HCT116 (cell line): ENCODE measurements at regions not wholly inside any gene's neighbourhood (a gene's known extent, or its start where the extent isn't known, plus 50 kb on each side); places are given as distances from the start of the nearest gene placed in this dataset.

ENCODE experiments used
- ATAC-seq: fragments of 200-7000 bp; cut with Tn5 transposase; 2 replicates; pipeline ENCODE4 v1.9.1; 2020; ENCODE audit warnings: mild to moderate bottlenecking, moderate library complexity
- BruUV-seq: library from RNA; stranded (reverse); fragments of 400-500 nt; replicated peaks from 2 replicates; lab custom pipeline; 2021; lab: Mats Ljungman, UMichigan
- CTCF ChIA-PET: fragments of 300-600 bp; sonication (Branson Sonifier 250); formaldehyde crosslinking; loops from one replicate; lab custom pipeline; 2021; ENCODE audit warnings: antibody characterized with exemption; lab: Charles Lee
- POLR2A ChIA-PET: fragments of 300-600, 350-600 bp; sonication (Branson Sonifier 250); formaldehyde crosslinking; loops from one replicate; lab custom pipeline; 2021; ENCODE audit warnings: antibody characterized with exemption; lab: Charles Lee
- RAD21 ChIA-PET, 2 experiments: fragments of 300-600 bp; sonication (Branson Sonifier 250); formaldehyde crosslinking; loops; one replicate each; lab custom pipeline; 2023; ENCODE audit warnings: low total read pairs in 2 of 2; ENCODE audit not compliant: uncharacterized antibody in 2 of 2, unreplicated experiment in 2 of 2, low non-redundant PET in 1 of 2; lab: Charles Lee
- DNase-seq: peaks from one replicate; pipeline ENCODE4 v3.0.0-alpha.2; 2010; ENCODE audit warnings: low read depth, low spot score
- H2AFZ ChIP-seq: fragments of 200-600 bp; shearing (Covaris generic), sonication (generic); 2 replicates; pipeline ENCODE4 v1.6.1; 2017; ENCODE audit warnings: low read depth, mixed run types, mixed read lengths, antibody characterized with exemption, low read length; ENCODE audit not compliant: poor library complexity, severe bottlenecking
- H3K27ac ChIP-seq: 2 replicates; pipeline ENCODE4 v1.5.1; 2012; ENCODE audit warnings: low read depth, low read length
- H3K27me3 ChIP-seq: fragments of 200-600 bp; sonication (generic); 2 replicates; pipeline ENCODE4 v1.6.1; 2016; ENCODE audit warnings: mixed run types, low read length, mixed read lengths; ENCODE audit not compliant: insufficient read depth
- H3K36me3 ChIP-seq, 2 experiments: fragments of 200-500 bp in 1 of 2; fragments of 200-600 bp in 1 of 2; sonication (Bioruptor generic) in 1 of 2; sonication (generic) in 1 of 2; 2 replicates each; pipeline versions ENCODE4 v1.5.1 to v1.6.1; 2014 to 2016; ENCODE audit warnings: low read length in 2 of 2, inconsistent platforms in 1 of 2, mixed read lengths in 1 of 2, mixed run types in 1 of 2; ENCODE audit not compliant: insufficient read depth in 2 of 2, control insufficient read depth in 1 of 2
- H3K4me1 ChIP-seq, 2 experiments: fragments of 200-600 bp in 1 of 2; sonication (generic) in 1 of 2; 2 replicates each; pipeline versions ENCODE4 v1.5.1 to v1.6.1; 2012 to 2017; ENCODE audit warnings: low read length in 2 of 2, inconsistent platforms in 1 of 2, mild to moderate bottlenecking in 1 of 2, mixed read lengths in 1 of 2, mixed run types in 1 of 2, moderate library complexity in 1 of 2; ENCODE audit not compliant: insufficient read depth in 2 of 2, control insufficient read depth in 1 of 2
- H3K4me2 ChIP-seq: fragments of 200-600 bp; sonication (generic); 2 replicates; pipeline ENCODE4 v1.6.1; 2017; ENCODE audit warnings: mixed run types, low read length, mixed read lengths
- H3K4me3 ChIP-seq, 2 experiments: fragments of 200-600 bp in 1 of 2; sonication (generic) in 1 of 2; replicated peaks in 1 of 2; 2 replicates each; pipeline ENCODE4 v1.5.1; 2011 to 2016; ENCODE audit warnings: low read length in 2 of 2, control low read depth in 1 of 2, low read depth in 1 of 2, mild to moderate bottlenecking in 1 of 2, mixed read lengths in 1 of 2, mixed run types in 1 of 2
- H3K79me2 ChIP-seq: fragments of 200-600 bp; sonication (generic); 2 replicates; pipeline ENCODE4 v1.6.1; 2017; ENCODE audit warnings: mild to moderate bottlenecking, mixed run types, low read length, moderate library complexity, mixed read lengths; ENCODE audit not compliant: insufficient read depth
- H3K9ac ChIP-seq: fragments of 200-600 bp; sonication (generic); 2 replicates; pipeline ENCODE4 v1.6.1; 2016; ENCODE audit warnings: low read length, mixed read lengths
- H3K9me2 ChIP-seq: fragments of 200-600 bp; sonication (generic), shearing (Covaris generic); 2 replicates; pipeline ENCODE4 v1.6.1; 2017; ENCODE audit warnings: mixed run types, mild to moderate bottlenecking, moderate library complexity; ENCODE audit not compliant: insufficient read depth
- H3K9me3 ChIP-seq, 2 experiments: fragments of 200-500 bp in 1 of 2; fragments of 200-600 bp in 1 of 2; sonication (Bioruptor generic) in 1 of 2; sonication (generic) in 1 of 2; 2 replicates each; pipeline ENCODE4 v1.6.1; 2014 to 2017; ENCODE audit warnings: low read length in 2 of 2, mixed read lengths in 2 of 2, inconsistent platforms in 1 of 2, low read depth in 1 of 2, mild to moderate bottlenecking in 1 of 2, mixed run types in 1 of 2, moderate library complexity in 1 of 2; ENCODE audit not compliant: control insufficient read depth in 1 of 2, insufficient read depth in 1 of 2
- H4K20me1 ChIP-seq: fragments of 200-600 bp; sonication (generic), shearing (Covaris generic); 2 replicates; pipeline ENCODE4 v1.6.1; 2017; ENCODE audit warnings: mixed run types, mild to moderate bottlenecking, moderate library complexity; ENCODE audit not compliant: insufficient read depth
- CBX3 ChIP-seq: IDR thresholded peaks from 2 replicates; pipeline ENCODE4 v1.6.1; 2012; ENCODE audit warnings: low read depth
- CEBPB ChIP-seq: IDR thresholded peaks from 2 replicates; pipeline ENCODE4 v1.6.1; 2012; ENCODE audit warnings: low read depth
- EZH2phosphoT487 ChIP-seq: fragments of 200-600 bp; IDR thresholded peaks from 2 replicates; pipeline ENCODE4 v1.6.1; 2018; ENCODE audit warnings: antibody characterized with exemption, borderline replicate concordance
- FOSL1 ChIP-seq: IDR thresholded peaks from 2 replicates; pipeline ENCODE4 v1.6.1; 2012; ENCODE audit warnings: low read depth
- JUND ChIP-seq: IDR thresholded peaks from 2 replicates; pipeline ENCODE4 v1.6.1; 2012
- POLR2A ChIP-seq: IDR thresholded peaks from 2 replicates; pipeline ENCODE4 v1.7.0; 2011; ENCODE audit warnings: borderline replicate concordance; ENCODE audit not compliant: insufficient read depth, insufficient read length; ENCODE audit errors: extremely low read depth
- RAD21 ChIP-seq: IDR thresholded peaks from 2 replicates; pipeline ENCODE4 v1.6.1; 2012; ENCODE audit warnings: low read depth, mild to moderate bottlenecking
- SIN3A ChIP-seq: IDR thresholded peaks from 2 replicates; pipeline ENCODE4 v1.6.1; 2012; ENCODE audit warnings: low read depth
- SP1 ChIP-seq: IDR thresholded peaks from 2 replicates; pipeline ENCODE4 v1.6.1; 2012; ENCODE audit warnings: low read depth
- SRF ChIP-seq: IDR thresholded peaks from 2 replicates; pipeline ENCODE4 v1.6.1; 2012; ENCODE audit warnings: low read depth
- ZNF274 ChIP-seq: fragments of 200-500 bp; sonication (Bioruptor generic); IDR thresholded peaks from 2 replicates; pipeline ENCODE4 v1.6.1; 2014; ENCODE audit warnings: mild to moderate bottlenecking, low read depth, low read length, inconsistent platforms
- intact Hi-C: fragments of 100-400 bp; cut with micrococcal nuclease; formaldehyde crosslinking; loops from 2 replicates; pipeline ENCODE4 v1.10.0; 2022
- TF ChIP-seq, protein P1 (sequence below): IDR thresholded peaks from 2 replicates; pipeline ENCODE4 v1.6.1; 2012
- TF ChIP-seq, protein P2 (sequence below), 3 experiments: fragments of 200-600 bp in 1 of 3; sonication (generic) in 1 of 3; IDR thresholded peaks in 2 of 3; conservative IDR thresholded peaks in 1 of 3; 2 replicates each; pipeline ENCODE4 v1.5.1; 2012 to 2017; ENCODE audit warnings: low read depth in 2 of 3, low read length in 2 of 3, antibody characterized with exemption in 1 of 3, borderline replicate concordance in 1 of 3, control low read depth in 1 of 3, mild to moderate bottlenecking in 1 of 3, mixed read lengths in 1 of 3, mixed run types in 1 of 3, moderate library complexity in 1 of 3; ENCODE audit not compliant: insufficient read depth in 1 of 3
- TF ChIP-seq, protein P3 (sequence below): IDR thresholded peaks from 2 replicates; pipeline ENCODE4 v1.6.1; 2012; ENCODE audit warnings: low read depth
- TF ChIP-seq, protein P4 (sequence below): IDR thresholded peaks from 2 replicates; pipeline ENCODE4 v1.6.1; 2011; ENCODE audit warnings: mild to moderate bottlenecking, low read length, moderate library complexity; ENCODE audit not compliant: insufficient replicate concordance; ENCODE audit errors: extremely low read depth
- TF ChIP-seq, protein P5 (sequence below): IDR thresholded peaks from 2 replicates; pipeline ENCODE4 v1.6.1; 2012

DNA sequence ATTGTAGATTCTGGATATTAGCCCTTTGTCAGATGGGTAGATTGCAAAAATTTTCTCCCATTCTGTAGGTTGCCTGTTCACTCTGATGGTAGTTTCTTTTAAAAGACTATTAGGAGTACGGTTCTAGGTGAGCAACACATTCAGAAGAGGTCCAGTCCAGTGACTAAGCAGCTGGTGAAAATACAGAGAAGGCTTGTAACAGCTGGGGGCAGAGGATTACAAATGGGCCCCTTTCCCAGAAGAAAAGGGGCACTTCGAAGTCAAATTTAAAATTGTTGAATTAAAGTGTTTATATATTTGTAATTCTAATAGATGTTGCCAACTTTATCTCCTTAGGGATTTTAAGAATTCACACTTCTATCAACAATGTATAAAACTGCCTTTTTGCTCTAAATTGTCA, 720.5 kb downstream of the TLE4 start (continued):
- TF ChIP-seq ZNF274: no peak
- no peak for TF ChIP-seq JUND
- no peak for TF ChIP-seq SP1
- no peak for TF ChIP-seq POLR2A
- TF ChIP-seq, protein P1, sequence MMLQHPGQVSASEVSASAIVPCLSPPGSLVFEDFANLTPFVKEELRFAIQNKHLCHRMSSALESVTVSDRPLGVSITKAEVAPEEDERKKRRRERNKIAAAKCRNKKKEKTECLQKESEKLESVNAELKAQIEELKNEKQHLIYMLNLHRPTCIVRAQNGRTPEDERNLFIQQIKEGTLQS: no peak
- TF ChIP-seq CBX3: no peak
- TF ChIP-seq FOSL1: no peak
- TF ChIP-seq, protein P2, sequence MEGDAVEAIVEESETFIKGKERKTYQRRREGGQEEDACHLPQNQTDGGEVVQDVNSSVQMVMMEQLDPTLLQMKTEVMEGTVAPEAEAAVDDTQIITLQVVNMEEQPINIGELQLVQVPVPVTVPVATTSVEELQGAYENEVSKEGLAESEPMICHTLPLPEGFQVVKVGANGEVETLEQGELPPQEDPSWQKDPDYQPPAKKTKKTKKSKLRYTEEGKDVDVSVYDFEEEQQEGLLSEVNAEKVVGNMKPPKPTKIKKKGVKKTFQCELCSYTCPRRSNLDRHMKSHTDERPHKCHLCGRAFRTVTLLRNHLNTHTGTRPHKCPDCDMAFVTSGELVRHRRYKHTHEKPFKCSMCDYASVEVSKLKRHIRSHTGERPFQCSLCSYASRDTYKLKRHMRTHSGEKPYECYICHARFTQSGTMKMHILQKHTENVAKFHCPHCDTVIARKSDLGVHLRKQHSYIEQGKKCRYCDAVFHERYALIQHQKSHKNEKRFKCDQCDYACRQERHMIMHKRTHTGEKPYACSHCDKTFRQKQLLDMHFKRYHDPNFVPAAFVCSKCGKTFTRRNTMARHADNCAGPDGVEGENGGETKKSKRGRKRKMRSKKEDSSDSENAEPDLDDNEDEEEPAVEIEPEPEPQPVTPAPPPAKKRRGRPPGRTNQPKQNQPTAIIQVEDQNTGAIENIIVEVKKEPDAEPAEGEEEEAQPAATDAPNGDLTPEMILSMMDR (IDR thresholded peaks at IDR 0.05 in 2 of 3, conservative IDR thresholded peaks at IDR 0.05 in 1 of 3; ENCODE audit: borderline replicate concordance in 1 of 3, insufficient read depth in 1 of 3, low read depth in 2 of 3, low read length in 2 of 3): no peak

DNA sequence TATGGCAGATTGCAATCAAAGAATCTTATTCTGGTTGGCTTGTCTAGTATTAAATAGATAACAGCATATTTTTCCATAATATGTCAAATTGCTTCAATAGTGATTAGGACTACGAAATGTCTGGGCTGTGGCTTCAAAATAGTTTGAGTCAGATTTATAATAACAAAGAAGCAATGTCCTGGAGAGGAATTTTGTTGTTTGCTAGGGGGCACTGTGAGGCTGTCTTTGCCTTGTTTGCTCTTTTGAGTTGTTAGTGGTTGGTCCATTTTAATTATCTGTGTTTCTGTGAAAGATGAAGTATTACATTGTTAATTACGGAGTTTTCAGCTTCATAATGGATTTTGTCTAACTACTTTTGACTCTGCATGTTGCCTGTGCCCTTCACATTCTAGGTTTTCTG, 713.6 kb downstream of the TLE4 start:
- H3K9ac ChIP-seq: no peak overlapping the region
- H3K79me2 ChIP-seq: no peaks in the 10 kb centered on the region
- H3K4me1 ChIP-seq: no peaks in the 10 kb centered on the region
- ChIA-PET RAD21 (no interaction called here), CTCF (no interaction called here), POLR2A (no interaction called here)
- no peaks in the 10 kb centered on the region for H3K36me3 ChIP-seq
- no peaks in the 10 kb centered on the region for H3K9me2 ChIP-seq
- H2AFZ ChIP-seq: no peak overlapping the region
- no peak overlapping the region for H3K4me3 ChIP-seq
- BruUV-seq: no TSS peak
- H3K4me2 ChIP-seq: no peak overlapping the region
- intact Hi-C loops: no loop called here
- H3K27me3 ChIP-seq: no peaks in the 10 kb centered on the region
- H3K9me3 ChIP-seq: peaks cover 7 to 24% of the 10 kb centered on the region in 2 experiments; a peak in 2 of 4 replicates
- no peak for DNase-seq
- H4K20me1 ChIP-seq: no peaks in the 10 kb centered on the region
- no peak overlapping the region for H3K27ac ChIP-seq
- no peak for ATAC-seq
- no peak for TF ChIP-seq SIN3A
- no peak for TF ChIP-seq CEBPB
- TF ChIP-seq, protein P3, sequence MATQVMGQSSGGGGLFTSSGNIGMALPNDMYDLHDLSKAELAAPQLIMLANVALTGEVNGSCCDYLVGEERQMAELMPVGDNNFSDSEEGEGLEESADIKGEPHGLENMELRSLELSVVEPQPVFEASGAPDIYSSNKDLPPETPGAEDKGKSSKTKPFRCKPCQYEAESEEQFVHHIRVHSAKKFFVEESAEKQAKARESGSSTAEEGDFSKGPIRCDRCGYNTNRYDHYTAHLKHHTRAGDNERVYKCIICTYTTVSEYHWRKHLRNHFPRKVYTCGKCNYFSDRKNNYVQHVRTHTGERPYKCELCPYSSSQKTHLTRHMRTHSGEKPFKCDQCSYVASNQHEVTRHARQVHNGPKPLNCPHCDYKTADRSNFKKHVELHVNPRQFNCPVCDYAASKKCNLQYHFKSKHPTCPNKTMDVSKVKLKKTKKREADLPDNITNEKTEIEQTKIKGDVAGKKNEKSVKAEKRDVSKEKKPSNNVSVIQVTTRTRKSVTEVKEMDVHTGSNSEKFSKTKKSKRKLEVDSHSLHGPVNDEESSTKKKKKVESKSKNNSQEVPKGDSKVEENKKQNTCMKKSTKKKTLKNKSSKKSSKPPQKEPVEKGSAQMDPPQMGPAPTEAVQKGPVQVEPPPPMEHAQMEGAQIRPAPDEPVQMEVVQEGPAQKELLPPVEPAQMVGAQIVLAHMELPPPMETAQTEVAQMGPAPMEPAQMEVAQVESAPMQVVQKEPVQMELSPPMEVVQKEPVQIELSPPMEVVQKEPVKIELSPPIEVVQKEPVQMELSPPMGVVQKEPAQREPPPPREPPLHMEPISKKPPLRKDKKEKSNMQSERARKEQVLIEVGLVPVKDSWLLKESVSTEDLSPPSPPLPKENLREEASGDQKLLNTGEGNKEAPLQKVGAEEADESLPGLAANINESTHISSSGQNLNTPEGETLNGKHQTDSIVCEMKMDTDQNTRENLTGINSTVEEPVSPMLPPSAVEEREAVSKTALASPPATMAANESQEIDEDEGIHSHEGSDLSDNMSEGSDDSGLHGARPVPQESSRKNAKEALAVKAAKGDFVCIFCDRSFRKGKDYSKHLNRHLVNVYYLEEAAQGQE: no peak
- no peak for TF ChIP-seq FOSL1
- TF ChIP-seq POLR2A: no peak
- no peak for TF ChIP-seq SP1
- TF ChIP-seq RAD21: no peak
- TF ChIP-seq, protein P4, sequence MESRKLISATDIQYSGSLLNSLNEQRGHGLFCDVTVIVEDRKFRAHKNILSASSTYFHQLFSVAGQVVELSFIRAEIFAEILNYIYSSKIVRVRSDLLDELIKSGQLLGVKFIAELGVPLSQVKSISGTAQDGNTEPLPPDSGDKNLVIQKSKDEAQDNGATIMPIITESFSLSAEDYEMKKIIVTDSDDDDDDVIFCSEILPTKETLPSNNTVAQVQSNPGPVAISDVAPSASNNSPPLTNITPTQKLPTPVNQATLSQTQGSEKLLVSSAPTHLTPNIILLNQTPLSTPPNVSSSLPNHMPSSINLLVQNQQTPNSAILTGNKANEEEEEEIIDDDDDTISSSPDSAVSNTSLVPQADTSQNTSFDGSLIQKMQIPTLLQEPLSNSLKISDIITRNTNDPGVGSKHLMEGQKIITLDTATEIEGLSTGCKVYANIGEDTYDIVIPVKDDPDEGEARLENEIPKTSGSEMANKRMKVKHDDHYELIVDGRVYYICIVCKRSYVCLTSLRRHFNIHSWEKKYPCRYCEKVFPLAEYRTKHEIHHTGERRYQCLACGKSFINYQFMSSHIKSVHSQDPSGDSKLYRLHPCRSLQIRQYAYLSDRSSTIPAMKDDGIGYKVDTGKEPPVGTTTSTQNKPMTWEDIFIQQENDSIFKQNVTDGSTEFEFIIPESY: no peak
- TF ChIP-seq, protein P2 (IDR thresholded peaks at IDR 0.05 in 2 of 3, conservative IDR thresholded peaks at IDR 0.05 in 1 of 3; ENCODE audit: borderline replicate concordance in 1 of 3, insufficient read depth in 1 of 3, low read depth in 2 of 3, low read length in 2 of 3): no peak
- TF ChIP-seq SRF: no peak
- TF ChIP-seq, protein P5, sequence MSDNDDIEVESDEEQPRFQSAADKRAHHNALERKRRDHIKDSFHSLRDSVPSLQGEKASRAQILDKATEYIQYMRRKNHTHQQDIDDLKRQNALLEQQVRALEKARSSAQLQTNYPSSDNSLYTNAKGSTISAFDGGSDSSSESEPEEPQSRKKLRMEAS: no peak
- no peak for TF ChIP-seq EZH2phosphoT487
